ENCODE measurements at regions not wholly inside any gene's neighbourhood (a gene's known extent, or its start where the extent isn't known, plus 50 kb on each side); places are given as distances from the start of the nearest gene placed in this dataset.

- DNase-seq (ENCODE audit: low read depth) = no peak
- TF ChIP-seq, protein P1, sequence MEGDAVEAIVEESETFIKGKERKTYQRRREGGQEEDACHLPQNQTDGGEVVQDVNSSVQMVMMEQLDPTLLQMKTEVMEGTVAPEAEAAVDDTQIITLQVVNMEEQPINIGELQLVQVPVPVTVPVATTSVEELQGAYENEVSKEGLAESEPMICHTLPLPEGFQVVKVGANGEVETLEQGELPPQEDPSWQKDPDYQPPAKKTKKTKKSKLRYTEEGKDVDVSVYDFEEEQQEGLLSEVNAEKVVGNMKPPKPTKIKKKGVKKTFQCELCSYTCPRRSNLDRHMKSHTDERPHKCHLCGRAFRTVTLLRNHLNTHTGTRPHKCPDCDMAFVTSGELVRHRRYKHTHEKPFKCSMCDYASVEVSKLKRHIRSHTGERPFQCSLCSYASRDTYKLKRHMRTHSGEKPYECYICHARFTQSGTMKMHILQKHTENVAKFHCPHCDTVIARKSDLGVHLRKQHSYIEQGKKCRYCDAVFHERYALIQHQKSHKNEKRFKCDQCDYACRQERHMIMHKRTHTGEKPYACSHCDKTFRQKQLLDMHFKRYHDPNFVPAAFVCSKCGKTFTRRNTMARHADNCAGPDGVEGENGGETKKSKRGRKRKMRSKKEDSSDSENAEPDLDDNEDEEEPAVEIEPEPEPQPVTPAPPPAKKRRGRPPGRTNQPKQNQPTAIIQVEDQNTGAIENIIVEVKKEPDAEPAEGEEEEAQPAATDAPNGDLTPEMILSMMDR (IDR thresholded peaks at IDR 0.05; ENCODE audit: insufficient read depth, low read depth, low read length, missing control alignments) = no peak
- no peak overlapping the region for H3K4me3 ChIP-seq (ENCODE audit: low read length)
These were observed 70.4 kb upstream of the ST6GAL2 start for GRCh38 chr2:106956416-106956815.

DNA sequence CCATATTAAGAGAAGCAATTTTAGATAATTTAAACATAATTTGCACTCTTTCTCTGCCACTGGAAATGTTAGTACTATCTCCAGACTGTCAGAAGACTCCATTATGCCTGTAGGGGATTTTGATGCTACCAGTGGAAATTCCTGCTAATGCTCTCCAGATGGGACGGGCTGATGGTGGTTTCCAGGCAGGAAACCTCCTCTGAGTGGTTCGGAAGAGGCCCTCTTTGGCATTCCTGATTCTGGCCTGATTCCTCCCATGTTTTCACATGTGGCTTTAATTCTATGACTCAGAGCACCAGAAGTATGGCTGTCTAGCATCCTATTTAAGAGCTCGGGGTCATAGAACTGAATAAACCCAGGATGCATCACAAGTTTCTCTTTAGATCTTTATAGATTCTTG lies 70.9 kb upstream of the ST6GAL2 start:
- TF ChIP-seq, protein P1 (IDR thresholded peaks at IDR 0.05; ENCODE audit: insufficient read depth, low read depth, low read length, missing control alignments) = no peak
- no peak overlapping the region for H3K4me3 ChIP-seq (ENCODE audit: low read length)
- no peak for DNase-seq (ENCODE audit: low read depth)

DNA sequence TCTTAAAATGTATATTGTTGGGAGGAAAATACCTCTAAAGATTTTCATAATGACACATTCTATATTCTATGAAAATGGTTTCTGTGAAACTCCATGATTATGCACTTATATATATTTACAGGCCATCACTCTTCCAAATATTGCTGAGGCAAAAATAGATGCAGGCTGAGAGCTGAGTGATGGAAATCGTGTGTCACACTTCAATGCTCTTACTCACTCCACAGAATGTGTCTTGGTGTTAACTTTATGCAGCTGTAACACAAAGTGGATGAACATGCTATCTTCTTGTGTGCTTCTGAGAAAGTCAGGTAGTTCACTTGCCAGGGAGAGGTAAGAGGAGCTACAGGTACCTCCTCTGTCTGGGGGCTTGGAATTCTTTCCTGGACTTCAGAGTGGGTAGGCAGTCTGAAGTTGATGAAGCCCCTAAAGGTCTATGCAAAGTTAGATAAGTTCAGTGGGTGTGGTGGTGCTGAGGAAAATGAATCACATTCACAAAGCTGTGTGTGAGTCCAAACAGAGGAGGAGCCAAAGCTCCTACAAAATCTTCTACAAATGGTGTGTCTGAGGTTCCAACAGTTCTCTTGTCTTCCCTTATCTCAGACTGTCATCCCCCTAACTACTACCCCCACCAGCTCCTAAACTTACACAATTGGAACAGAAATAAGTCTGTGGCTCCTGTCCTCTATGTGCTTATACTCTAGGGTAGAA lies 74.2 kb upstream of the ST6GAL2 start:
- TF ChIP-seq, protein P1 (IDR thresholded peaks at IDR 0.05; ENCODE audit: insufficient read depth, low read depth, low read length, missing control alignments) = no peak
- H3K4me3 ChIP-seq (ENCODE audit: low read length) = no peak overlapping the region
- DNase-seq (ENCODE audit: low read depth) = no peak

- no peak for DNase-seq (ENCODE audit: low read depth)
- H3K4me3 ChIP-seq (ENCODE audit: low read length) = no peak overlapping the region
- TF ChIP-seq, protein P1 (IDR thresholded peaks at IDR 0.05; ENCODE audit: insufficient read depth, low read depth, low read length, missing control alignments) = no peak
These were observed 74.8 kb upstream of the ST6GAL2 start for GRCh38 chr2:106960683-106961161.

DNA sequence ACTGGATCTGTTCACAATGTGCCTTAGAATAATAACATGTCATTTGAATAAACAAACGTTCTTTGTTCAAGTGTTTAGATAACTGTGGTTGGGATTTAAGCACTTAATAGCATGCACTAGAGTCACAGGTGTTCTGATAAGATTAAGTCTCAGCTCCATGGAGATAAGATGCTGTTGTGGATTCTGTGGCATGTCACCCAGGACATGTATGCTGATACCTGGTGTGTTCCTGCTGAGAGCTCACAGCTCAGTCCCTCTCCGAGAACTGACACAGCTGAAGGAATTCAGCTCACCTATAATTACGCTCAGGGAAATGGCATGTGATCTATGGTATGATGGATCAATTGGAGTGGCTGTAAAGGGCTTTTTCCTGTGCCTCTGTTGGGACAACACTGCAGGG lies 75.4 kb upstream of the ST6GAL2 start:
- TF ChIP-seq, protein P1 (IDR thresholded peaks at IDR 0.05; ENCODE audit: insufficient read depth, low read depth, low read length, missing control alignments) = no peak
- no peak overlapping the region for H3K4me3 ChIP-seq (ENCODE audit: low read length)
- DNase-seq (ENCODE audit: low read depth) = no peak

DNA sequence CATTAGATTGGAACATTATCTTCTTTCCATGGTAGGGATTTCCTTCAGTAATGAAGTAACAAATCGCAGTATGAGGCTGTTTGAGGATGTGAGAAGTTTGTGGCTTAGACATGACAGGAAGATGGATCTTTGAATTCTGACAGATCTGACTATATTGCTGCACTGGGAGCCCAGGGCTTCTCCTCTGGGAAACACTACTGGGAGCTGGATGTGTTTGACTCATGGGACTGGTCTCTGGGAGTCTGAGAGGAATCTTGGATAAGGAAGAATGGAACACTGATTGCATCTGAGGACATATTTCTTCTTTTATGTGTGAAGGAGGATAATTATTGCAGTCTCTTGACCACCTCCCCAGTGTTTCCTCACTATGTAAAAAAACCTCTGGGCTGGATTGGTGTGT lies 77.2 kb upstream of the ST6GAL2 start:
- H3K4me3 ChIP-seq (ENCODE audit: low read length) = no peak overlapping the region
- DNase-seq (ENCODE audit: low read depth) = no peak
- TF ChIP-seq, protein P1 (IDR thresholded peaks at IDR 0.05; ENCODE audit: insufficient read depth, low read depth, low read length, missing control alignments) = no peak

DNA sequence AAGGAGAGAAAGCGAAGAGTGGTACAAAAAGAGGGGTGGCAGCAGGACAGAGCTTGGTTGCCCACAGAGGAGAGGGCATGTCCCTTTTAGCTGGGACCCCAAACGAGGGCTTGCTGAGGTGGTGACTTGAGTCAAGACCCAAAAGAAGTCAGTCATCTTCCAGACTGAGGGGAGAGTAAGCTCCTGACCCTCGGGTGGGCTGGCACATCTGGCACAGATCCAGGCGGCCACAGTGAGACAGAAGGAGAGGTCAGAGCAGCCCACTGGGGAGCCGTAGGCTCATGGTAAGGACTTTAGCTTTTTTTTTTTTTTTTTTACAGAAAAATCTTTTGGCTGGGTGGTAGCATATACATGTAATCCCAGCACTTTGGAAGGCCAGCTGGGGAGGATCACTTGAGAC lies 77.9 kb upstream of the ST6GAL2 start:
- TF ChIP-seq, protein P1 (IDR thresholded peaks at IDR 0.05; ENCODE audit: insufficient read depth, low read depth, low read length, missing control alignments) = no peak
- DNase-seq (ENCODE audit: low read depth) = no peak
- H3K4me3 ChIP-seq (ENCODE audit: low read length) = no peak overlapping the region

All from epithelial cell of esophagus (primary cell).